Inflammatory macrophage treated with lipopolysaccharide for 1 hour (primary cell): ENCODE measurements at regions not wholly inside any gene's neighbourhood (a gene's known extent, or its start where the extent isn't known, plus 50 kb on each side); places are given as distances from the start of the nearest gene placed in this dataset.

ENCODE experiments used
- DNase-seq, 2 donors: peaks; one replicate each; pipeline ENCODE4 v3.0.0-alpha.2; 2020 to 2022

- DNase-seq: no peak
These were observed 62.3 kb upstream of the IER3 start for GRCh38 chr6:30806581-30807183.

GRCh38 chr6:30804333-30804732 lies 60.0 kb upstream of the IER3 start:
- no peak for DNase-seq

DNA sequence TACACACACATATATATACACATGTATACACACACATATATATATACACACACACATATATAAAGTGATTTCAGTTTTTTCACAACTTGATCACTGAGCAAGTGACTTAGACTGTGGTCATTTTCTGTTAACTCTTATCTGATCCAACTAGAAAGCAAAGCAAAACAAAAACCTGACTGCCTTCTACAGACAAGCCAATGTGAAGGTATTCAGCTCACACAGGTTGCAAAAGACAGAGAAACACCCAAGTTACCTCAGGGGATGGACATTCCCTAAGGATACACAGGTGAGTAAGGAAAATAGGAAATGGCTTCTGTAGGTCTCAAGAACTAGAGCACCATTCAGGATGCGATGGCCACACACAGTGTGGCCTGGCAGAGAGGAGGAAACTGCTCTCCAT lies 58.4 kb upstream of the IER3 start:
- DNase-seq: no peak

DNA sequence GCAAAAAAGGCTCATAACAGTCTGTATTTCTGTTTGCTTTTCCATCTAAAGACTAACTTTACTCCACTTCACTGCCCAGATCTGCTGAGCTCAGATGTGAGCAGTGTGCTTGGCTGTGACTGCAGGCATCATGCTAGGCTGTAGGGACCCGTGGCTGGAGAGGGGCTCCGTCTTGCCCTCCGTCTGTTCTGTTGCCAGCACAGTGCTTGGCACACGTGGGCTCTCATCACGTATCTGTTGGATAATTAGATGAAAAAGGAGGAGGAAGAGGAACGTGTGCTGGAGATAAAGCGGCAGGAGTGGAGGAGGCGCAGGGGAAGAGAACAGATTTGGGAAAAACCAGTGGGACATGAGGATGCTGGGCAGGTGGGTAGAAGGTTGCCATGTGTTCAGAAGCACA lies 57.6 kb upstream of the IER3 start:
- no peak for DNase-seq

GRCh38 chr6:30800871-30801270 lies 56.5 kb upstream of the IER3 start:
- DNase-seq: no peak

DNA sequence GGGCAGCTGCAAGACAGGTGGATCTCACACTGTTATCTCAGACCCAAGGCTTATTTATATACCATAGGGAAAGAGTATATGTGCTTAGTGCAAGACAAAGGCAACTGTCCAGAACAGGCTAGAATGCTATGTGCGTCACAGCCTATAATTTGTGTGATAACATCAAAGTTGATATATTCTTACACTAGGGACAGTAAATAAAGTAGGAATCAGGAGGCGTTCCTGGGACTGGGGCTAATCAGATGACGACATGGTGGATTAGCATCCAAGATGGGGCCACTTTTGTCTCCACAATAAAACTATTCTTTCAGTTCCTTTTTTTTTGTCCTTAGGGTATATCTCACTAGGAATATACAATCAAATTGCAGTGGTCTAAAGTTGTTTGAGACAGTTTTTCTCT lies 54.9 kb upstream of the IER3 start:
- DNase-seq: no peak

DNA sequence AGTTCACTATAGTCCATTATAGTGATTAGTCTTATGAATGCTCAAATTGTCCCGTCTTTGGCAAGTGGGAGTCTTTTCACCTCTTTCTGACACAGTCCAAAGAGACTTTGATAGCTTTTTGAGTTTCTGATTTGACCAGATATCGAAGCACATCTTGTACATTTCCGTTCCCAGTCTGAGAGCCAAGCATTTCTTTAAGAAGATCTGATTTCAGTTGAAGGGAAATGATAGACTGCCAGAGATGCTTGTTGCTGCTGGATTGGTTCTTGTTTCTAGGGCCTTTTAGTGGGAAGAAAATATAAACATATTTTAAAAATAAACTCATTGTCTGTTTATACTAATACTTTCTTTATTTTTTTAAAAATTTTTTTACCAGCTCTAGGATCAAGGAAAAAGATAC lies 54.1 kb upstream of the IER3 start:
- DNase-seq: no peak

GRCh38 chr6:30795549-30796293 lies 51.4 kb upstream of the IER3 start:
- DNase-seq: no peak
